PFSK-1 (cell line): ENCODE measurements at regions not wholly inside any gene's neighbourhood (a gene's known extent, or its start where the extent isn't known, plus 50 kb on each side); places are given as distances from the start of the nearest gene placed in this dataset.

Experiments
- TAF1 ChIP-seq: IDR thresholded peaks from 2 replicates; pipeline ENCODE4 v1.6.1; 2012; ENCODE audit warnings: low read length, control low read depth, borderline replicate concordance; ENCODE audit not compliant: insufficient read depth
- TF ChIP-seq, protein P1 (sequence below), 2 experiments: IDR thresholded peaks; 2 replicates each; pipeline versions ENCODE4 v1.6.1 to v1.8.0; 2011 to 2012; ENCODE audit warnings: low read depth in 2 of 2, low read length in 2 of 2, control low read depth in 1 of 2, inconsistent platforms in 1 of 2, mild to moderate bottlenecking in 1 of 2, moderate library complexity in 1 of 2; ENCODE audit not compliant: insufficient read depth in 1 of 2

DNA sequence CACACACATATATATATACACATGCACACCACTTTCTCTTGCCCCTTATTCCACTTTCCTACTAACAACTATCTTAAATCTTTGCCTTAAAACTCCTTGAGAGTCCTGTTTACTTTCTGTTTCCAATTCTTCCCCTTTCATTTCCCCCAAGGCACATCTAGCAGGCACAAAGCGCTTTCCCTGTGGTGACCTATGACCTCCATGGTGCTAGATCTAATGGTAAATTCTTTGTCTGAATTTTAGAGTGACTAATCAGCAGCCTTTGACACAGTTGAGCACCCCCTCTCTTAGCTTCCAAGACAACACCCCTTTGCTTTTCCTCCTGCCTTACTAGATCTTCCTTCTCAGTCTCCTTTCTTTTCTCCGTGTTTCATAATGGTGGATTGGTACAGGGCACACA lies 236.4 kb upstream of the TTC29 start:
- TF ChIP-seq, protein P1, sequence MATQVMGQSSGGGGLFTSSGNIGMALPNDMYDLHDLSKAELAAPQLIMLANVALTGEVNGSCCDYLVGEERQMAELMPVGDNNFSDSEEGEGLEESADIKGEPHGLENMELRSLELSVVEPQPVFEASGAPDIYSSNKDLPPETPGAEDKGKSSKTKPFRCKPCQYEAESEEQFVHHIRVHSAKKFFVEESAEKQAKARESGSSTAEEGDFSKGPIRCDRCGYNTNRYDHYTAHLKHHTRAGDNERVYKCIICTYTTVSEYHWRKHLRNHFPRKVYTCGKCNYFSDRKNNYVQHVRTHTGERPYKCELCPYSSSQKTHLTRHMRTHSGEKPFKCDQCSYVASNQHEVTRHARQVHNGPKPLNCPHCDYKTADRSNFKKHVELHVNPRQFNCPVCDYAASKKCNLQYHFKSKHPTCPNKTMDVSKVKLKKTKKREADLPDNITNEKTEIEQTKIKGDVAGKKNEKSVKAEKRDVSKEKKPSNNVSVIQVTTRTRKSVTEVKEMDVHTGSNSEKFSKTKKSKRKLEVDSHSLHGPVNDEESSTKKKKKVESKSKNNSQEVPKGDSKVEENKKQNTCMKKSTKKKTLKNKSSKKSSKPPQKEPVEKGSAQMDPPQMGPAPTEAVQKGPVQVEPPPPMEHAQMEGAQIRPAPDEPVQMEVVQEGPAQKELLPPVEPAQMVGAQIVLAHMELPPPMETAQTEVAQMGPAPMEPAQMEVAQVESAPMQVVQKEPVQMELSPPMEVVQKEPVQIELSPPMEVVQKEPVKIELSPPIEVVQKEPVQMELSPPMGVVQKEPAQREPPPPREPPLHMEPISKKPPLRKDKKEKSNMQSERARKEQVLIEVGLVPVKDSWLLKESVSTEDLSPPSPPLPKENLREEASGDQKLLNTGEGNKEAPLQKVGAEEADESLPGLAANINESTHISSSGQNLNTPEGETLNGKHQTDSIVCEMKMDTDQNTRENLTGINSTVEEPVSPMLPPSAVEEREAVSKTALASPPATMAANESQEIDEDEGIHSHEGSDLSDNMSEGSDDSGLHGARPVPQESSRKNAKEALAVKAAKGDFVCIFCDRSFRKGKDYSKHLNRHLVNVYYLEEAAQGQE (IDR thresholded peaks at IDR 0.05; ENCODE audit: insufficient read depth in 1 of 2, low read depth in 2 of 2, low read length in 2 of 2) = no peak
- TF ChIP-seq TAF1 = no peak
